HepG2 (cell line): ENCODE measurements at regions not wholly inside any gene's neighbourhood (a gene's known extent, or its start where the extent isn't known, plus 50 kb on each side); places are given as distances from the start of the nearest gene placed in this dataset.

Source experiments
- CTCF ChIP-seq: sonication (generic); formaldehyde crosslinking; IDR thresholded peaks from 2 replicates; pipeline ENCODE4 v1.5.0; 2020; ENCODE audit warnings: mild to moderate bottlenecking, missing genetic modification reagents, moderate library complexity
- NKX3-1 ChIP-seq: sonication (generic); formaldehyde crosslinking; IDR thresholded peaks from 2 replicates; pipeline ENCODE4 v1.5.0; 2020; ENCODE audit warnings: missing genetic modification reagents
- TIGD3 ChIP-seq: sonication (generic); formaldehyde crosslinking; IDR thresholded peaks from 2 replicates; pipeline ENCODE4 v1.5.1; 2020; ENCODE audit warnings: mild to moderate bottlenecking, missing genetic modification reagents, borderline replicate concordance
- USF2 ChIP-seq, 2 experiments: sonication (generic) in 1 of 2; formaldehyde crosslinking in 1 of 2; IDR thresholded peaks; 2 replicates each; pipeline versions ENCODE4 v1.5.1 to v1.6.1; 2011 to 2020; ENCODE audit warnings: borderline replicate concordance in 1 of 2, low read depth in 1 of 2, low read length in 1 of 2, mild to moderate bottlenecking in 1 of 2, missing genetic modification reagents in 1 of 2, moderate library complexity in 1 of 2
- XRCC5 ChIP-seq: fragments of 200-400 bp; formaldehyde crosslinking; optimal IDR thresholded peaks from 2 replicates; pipeline ENCODE3; 2017; ENCODE audit warnings: mild to moderate bottlenecking, low read length
- ZNF234 ChIP-seq: sonication (generic); formaldehyde crosslinking; conservative IDR thresholded peaks from 2 replicates; pipeline ENCODE4 v1.5.1; 2020; ENCODE audit warnings: mild to moderate bottlenecking, missing genetic modification reagents
- ZNF24 ChIP-seq: fragments of 450-650 bp; IDR thresholded peaks from 2 replicates; pipeline ENCODE4 v1.6.1; 2017; ENCODE audit warnings: antibody characterized with exemption, mild to moderate bottlenecking
- ZNF281 ChIP-seq: sonication (generic); formaldehyde crosslinking; IDR thresholded peaks from 2 replicates; pipeline ENCODE4 v1.4.0; 2020; ENCODE audit warnings: missing genetic modification reagents, borderline replicate concordance
- ZZZ3 ChIP-seq: sonication (generic); formaldehyde crosslinking; IDR thresholded peaks from 2 replicates; pipeline ENCODE4 v1.4.0; 2020; ENCODE audit warnings: missing genetic modification reagents, mild to moderate bottlenecking, borderline replicate concordance

- TF ChIP-seq ZNF234 = no peak
- no peak for TF ChIP-seq ZNF281
- TF ChIP-seq ZNF24 = no peak
- TF ChIP-seq USF2 (IDR thresholded peaks at IDR 0.05; ENCODE audit: low read depth, low read length) = no peak
- no peak for TF ChIP-seq USF2 (CRISPR knock-in tag; IDR thresholded peaks at IDR 0.05; ENCODE audit: borderline replicate concordance)
- TF ChIP-seq XRCC5 = no peak
- no peak for TF ChIP-seq ZZZ3 (CRISPR knock-in tag)
- TF ChIP-seq NKX3-1 (CRISPR knock-in tag) = no peak
- no peak for TF ChIP-seq CTCF (CRISPR knock-in tag)
- TF ChIP-seq TIGD3 = no peak
These were observed 581.4 kb downstream of the CDH11 start for GRCh38 chr16:64540434-64540833.
